ENCODE measurements at regions not wholly inside any gene's neighbourhood (a gene's known extent, or its start where the extent isn't known, plus 50 kb on each side); places are given as distances from the start of the nearest gene placed in this dataset.

DNA sequence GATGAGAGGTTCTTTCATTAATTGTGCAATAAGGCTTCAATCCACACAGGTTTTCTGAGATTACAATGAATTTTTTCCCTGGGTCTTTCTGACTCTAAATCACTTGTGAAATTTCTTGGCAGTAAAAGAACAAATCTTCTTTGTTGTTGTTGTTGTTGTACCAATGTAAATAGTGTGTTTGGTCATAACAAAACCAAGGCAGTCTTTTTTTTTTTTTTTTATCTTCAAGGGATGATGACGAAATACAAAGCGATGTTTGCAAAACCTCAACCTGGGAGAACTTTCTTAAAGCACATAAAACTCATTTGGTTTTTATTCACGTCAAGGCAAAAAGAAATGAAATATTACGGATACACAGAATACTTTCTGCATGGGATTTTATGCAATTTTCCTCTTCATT, 462.0 kb downstream of the LIG4 start:
- no peak for DNase-seq (ENCODE audit: low spot score, unreplicated experiment)
- Mint-ChIP-seq H3K27me3 (no peaks in the 10 kb centered on the region), H3K9me3 (ENCODE audit: low read depth) (no peaks in the 10 kb centered on the region), H3K4me1 (ENCODE audit: low read depth) (no peaks in the 10 kb centered on the region), H3K4me3 (ENCODE audit: low read depth) (no peak overlapping the region), H3K27ac (no peak overlapping the region), H3K36me3 (ENCODE audit: insufficient read depth) (no peaks in the 10 kb centered on the region)
- TF ChIP-seq, protein P1, sequence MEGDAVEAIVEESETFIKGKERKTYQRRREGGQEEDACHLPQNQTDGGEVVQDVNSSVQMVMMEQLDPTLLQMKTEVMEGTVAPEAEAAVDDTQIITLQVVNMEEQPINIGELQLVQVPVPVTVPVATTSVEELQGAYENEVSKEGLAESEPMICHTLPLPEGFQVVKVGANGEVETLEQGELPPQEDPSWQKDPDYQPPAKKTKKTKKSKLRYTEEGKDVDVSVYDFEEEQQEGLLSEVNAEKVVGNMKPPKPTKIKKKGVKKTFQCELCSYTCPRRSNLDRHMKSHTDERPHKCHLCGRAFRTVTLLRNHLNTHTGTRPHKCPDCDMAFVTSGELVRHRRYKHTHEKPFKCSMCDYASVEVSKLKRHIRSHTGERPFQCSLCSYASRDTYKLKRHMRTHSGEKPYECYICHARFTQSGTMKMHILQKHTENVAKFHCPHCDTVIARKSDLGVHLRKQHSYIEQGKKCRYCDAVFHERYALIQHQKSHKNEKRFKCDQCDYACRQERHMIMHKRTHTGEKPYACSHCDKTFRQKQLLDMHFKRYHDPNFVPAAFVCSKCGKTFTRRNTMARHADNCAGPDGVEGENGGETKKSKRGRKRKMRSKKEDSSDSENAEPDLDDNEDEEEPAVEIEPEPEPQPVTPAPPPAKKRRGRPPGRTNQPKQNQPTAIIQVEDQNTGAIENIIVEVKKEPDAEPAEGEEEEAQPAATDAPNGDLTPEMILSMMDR (IDR thresholded peaks at IDR 0.05; ENCODE audit: unreplicated experiment), result no peak

DNA sequence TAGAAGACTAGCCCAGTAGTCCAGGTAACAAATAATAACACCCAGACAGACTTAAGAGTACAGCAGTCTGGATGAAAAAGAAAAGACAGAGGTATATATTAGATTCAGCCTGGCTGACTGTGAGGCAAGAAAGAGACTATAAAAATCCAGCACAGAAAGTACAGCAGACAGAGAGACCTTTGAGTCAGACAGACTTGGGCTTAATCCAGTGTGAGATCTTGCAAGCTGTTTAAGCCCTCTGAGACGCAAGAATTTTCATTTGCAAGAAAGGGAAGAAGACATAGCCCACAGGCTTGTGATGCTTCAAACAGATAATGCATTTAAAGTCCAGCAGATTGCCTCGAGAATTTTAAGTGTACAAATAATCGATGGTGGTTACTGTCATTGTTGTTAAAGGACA, 471.4 kb downstream of the LIG4 start:
- TF ChIP-seq, protein P1 (IDR thresholded peaks at IDR 0.05; ENCODE audit: unreplicated experiment), result no peak
- H3K27ac Mint-ChIP-seq, result no peak overlapping the region
- no peak overlapping the region for H3K4me3 Mint-ChIP-seq (ENCODE audit: low read depth)
- no peaks in the 10 kb centered on the region for H3K9me3 Mint-ChIP-seq (ENCODE audit: low read depth)
- H3K36me3 Mint-ChIP-seq (ENCODE audit: insufficient read depth), result no peaks in the 10 kb centered on the region
- no peaks in the 10 kb centered on the region for H3K27me3 Mint-ChIP-seq
- no peak for DNase-seq (ENCODE audit: low spot score, unreplicated experiment)
- H3K4me1 Mint-ChIP-seq (ENCODE audit: low read depth), result peaks cover 8% of the 10 kb centered on the region

DNA sequence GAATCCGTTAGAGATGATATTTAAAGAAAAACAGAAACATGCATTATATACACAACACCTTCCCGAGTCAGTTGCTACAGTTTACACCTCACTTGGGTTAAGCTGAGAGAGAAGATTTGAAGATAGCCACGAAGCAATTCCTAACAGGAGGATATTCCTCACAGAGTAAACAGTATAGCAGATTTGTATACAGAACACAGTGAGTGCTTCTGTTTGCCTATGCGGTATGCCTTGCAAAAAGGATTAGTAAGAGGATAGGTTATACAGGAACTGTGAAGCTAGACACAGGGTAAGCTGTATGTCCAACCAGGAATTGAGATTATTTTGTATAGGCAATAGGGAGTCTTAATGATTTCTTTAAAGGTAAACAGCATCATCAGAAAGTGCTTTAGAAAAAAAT, 471.8 kb downstream of the LIG4 start:
- Mint-ChIP-seq H3K4me3 (ENCODE audit: low read depth) (no peak overlapping the region), H3K27me3 (no peaks in the 10 kb centered on the region), H3K9me3 (ENCODE audit: low read depth) (no peaks in the 10 kb centered on the region), H3K36me3 (ENCODE audit: insufficient read depth) (no peaks in the 10 kb centered on the region), H3K27ac (no peak overlapping the region), H3K4me1 (ENCODE audit: low read depth) (peaks cover 8% of the 10 kb centered on the region)
- DNase-seq (ENCODE audit: low spot score, unreplicated experiment), result no peak
- TF ChIP-seq, protein P1 (IDR thresholded peaks at IDR 0.05; ENCODE audit: unreplicated experiment), result no peak

DNA sequence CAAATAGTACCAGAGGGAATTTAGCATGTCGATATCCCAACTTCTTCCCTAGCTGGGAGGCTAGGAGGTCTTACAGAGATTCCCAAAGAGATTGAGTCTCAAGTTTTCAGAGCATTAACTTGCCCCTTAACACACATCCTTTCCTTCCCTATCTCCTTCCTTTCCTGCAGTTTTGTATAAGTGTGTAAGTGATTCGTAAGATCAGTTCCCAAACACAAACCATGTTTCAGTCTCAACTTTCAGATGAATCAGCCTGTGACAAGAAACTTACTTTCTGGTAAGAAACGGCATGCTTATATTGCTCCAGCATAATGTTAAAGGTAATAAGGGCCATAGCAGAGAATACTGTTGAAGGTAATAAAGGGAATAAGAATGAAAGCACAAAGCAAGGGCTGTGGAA, 472.2 kb downstream of the LIG4 start:
- Mint-ChIP-seq H3K27me3 (no peaks in the 10 kb centered on the region), H3K9me3 (ENCODE audit: low read depth) (no peaks in the 10 kb centered on the region), H3K4me1 (ENCODE audit: low read depth) (peaks cover 8% of the 10 kb centered on the region), H3K27ac (no peak overlapping the region), H3K4me3 (ENCODE audit: low read depth) (no peak overlapping the region), H3K36me3 (ENCODE audit: insufficient read depth) (no peaks in the 10 kb centered on the region)
- no peak for DNase-seq (ENCODE audit: low spot score, unreplicated experiment)
- TF ChIP-seq, protein P1 (IDR thresholded peaks at IDR 0.05; ENCODE audit: unreplicated experiment), result no peak

DNA sequence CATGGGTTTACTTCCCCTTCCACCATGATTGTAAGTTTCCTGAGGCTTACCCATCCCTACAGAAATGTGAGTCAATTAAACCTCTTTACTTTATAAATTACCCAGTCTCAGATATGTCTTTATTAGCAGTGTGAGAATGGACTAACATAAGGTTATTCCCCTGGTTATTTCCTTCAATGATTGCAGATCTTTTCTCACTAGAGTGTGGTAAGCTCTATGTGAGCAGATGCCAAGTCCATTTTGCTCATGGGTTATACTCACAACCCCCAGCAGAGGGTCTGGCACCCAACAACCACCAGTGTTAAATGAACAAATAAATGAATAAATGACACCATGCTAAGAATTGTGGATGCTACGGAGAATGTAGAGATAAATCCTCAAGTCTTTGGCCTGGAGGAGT, 472.8 kb downstream of the LIG4 start:
- H3K4me3 Mint-ChIP-seq (ENCODE audit: low read depth), result no peak overlapping the region
- no peaks in the 10 kb centered on the region for H3K36me3 Mint-ChIP-seq (ENCODE audit: insufficient read depth)
- no peaks in the 10 kb centered on the region for H3K27me3 Mint-ChIP-seq
- TF ChIP-seq, protein P1 (IDR thresholded peaks at IDR 0.05; ENCODE audit: unreplicated experiment), result no peak
- no peaks in the 10 kb centered on the region for H3K9me3 Mint-ChIP-seq (ENCODE audit: low read depth)
- no peak overlapping the region for H3K27ac Mint-ChIP-seq
- H3K4me1 Mint-ChIP-seq (ENCODE audit: low read depth), result peaks cover 8% of the 10 kb centered on the region
- no peak for DNase-seq (ENCODE audit: low spot score, unreplicated experiment)

All from progenitor cell of endocrine pancreas (in vitro differentiated cells).